ENCODE measurements at regions not wholly inside any gene's neighbourhood (a gene's known extent, or its start where the extent isn't known, plus 50 kb on each side); places are given as distances from the start of the nearest gene placed in this dataset.

DNA sequence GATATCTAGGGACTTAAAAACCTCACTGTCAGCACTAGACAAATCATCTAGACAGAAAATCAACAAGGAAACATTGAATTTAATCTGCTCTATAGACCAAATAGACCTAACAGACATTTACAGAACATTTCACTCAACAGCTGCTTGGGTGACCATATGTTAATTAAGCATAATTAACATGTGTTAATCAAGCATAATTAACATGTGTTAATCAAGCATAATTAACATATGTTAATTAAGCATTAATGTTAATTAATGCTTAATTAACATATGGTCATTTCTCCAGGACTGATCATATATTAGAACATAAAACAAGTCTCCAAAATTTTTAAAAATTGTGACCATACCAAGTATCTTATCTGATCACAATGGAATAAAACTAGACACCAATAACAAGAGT is 137.3 kb upstream of the MME start:
- TF ChIP-seq CTCF (IDR thresholded peaks at IDR 0.05 in 4 of 5, conservative IDR thresholded peaks at IDR 0.05 in 1 of 5) (no peak), POLR2A (IDR thresholded peaks at IDR 0.05) (no peak)
